ENCODE measurements at regions not wholly inside any gene's neighbourhood (a gene's known extent, or its start where the extent isn't known, plus 50 kb on each side); places are given as distances from the start of the nearest gene placed in this dataset.

- TF ChIP-seq POLR2A (IDR thresholded peaks at IDR 0.05; ENCODE audit: low read length) (no peak), GATA1 (IDR thresholded peaks at IDR 0.05; ENCODE audit: low read depth, low read length) (no peak)
Measured at GRCh38 chr6:97469451-97469850, 186.4 kb upstream of the MMS22L start.
